ENCODE measurements at regions not wholly inside any gene's neighbourhood (a gene's known extent, or its start where the extent isn't known, plus 50 kb on each side); places are given as distances from the start of the nearest gene placed in this dataset.

- peak; percentile 57 for DNase-seq
Measured at GRCh38 chr7:85478530-85478929, 291.7 kb upstream of the SEMA3D start.

- no peak for DNase-seq
Measured at GRCh38 chr7:85475476-85475875, 288.6 kb upstream of the SEMA3D start.

- DNase-seq: no peak
Measured at GRCh38 chr7:85475071-85475470, 288.2 kb upstream of the SEMA3D start.

GRCh38 chr7:85474234-85474633 lies 287.4 kb upstream of the SEMA3D start:
- no peak for DNase-seq

- DNase-seq: no peak
Measured at GRCh38 chr7:85471740-85472139, 284.9 kb upstream of the SEMA3D start.

GRCh38 chr7:85471307-85471706 lies 284.5 kb upstream of the SEMA3D start:
- no peak for DNase-seq

GRCh38 chr7:85469446-85470010 lies 282.7 kb upstream of the SEMA3D start:
- DNase-seq: no peak

GRCh38 chr7:85464042-85464651 lies 277.3 kb upstream of the SEMA3D start:
- no peak for DNase-seq

GRCh38 chr7:85462671-85463070 lies 275.8 kb upstream of the SEMA3D start:
- DNase-seq: no peak

- DNase-seq: peak; percentile 52
Measured at GRCh38 chr7:85457911-85458310, 271.1 kb upstream of the SEMA3D start.

- no peak for DNase-seq
Measured at GRCh38 chr7:85456254-85456653, 269.4 kb upstream of the SEMA3D start.

- DNase-seq: no peak
Measured at GRCh38 chr7:85454904-85455303, 268.0 kb upstream of the SEMA3D start.

GRCh38 chr7:85452674-85453073 lies 265.8 kb upstream of the SEMA3D start:
- DNase-seq: no peak

- DNase-seq: no peak
Measured at GRCh38 chr7:85449478-85449877, 262.6 kb upstream of the SEMA3D start.

- no peak for DNase-seq
Measured at GRCh38 chr7:85447004-85447403, 260.1 kb upstream of the SEMA3D start.

- no peak for DNase-seq
Measured at GRCh38 chr7:85426487-85426960, 239.7 kb upstream of the SEMA3D start.

GRCh38 chr7:85424298-85424697 lies 237.4 kb upstream of the SEMA3D start:
- no peak for DNase-seq

GRCh38 chr7:85423209-85423895 lies 236.5 kb upstream of the SEMA3D start:
- DNase-seq: no peak

GRCh38 chr7:85415743-85416142 lies 228.9 kb upstream of the SEMA3D start:
- no peak for DNase-seq

- no peak for DNase-seq
Measured at GRCh38 chr7:85413718-85414117, 226.9 kb upstream of the SEMA3D start.

GRCh38 chr7:85412912-85413311 lies 226.1 kb upstream of the SEMA3D start:
- DNase-seq: no peak

- no peak for DNase-seq
Measured at GRCh38 chr7:85407391-85407790, 220.5 kb upstream of the SEMA3D start.

- DNase-seq: no peak
Measured at GRCh38 chr7:85405016-85405902, 218.4 kb upstream of the SEMA3D start.

Data from islet precursor cell (in vitro differentiated cells).